Prostate gland (tissue), 2 donors: ENCODE measurements at regions not wholly inside any gene's neighbourhood (a gene's known extent, or its start where the extent isn't known, plus 50 kb on each side); places are given as distances from the start of the nearest gene placed in this dataset.

Source experiments
- DNase-seq: peaks from one replicate; pipeline ENCODE4 v3.0.0-alpha.2; 2019; ENCODE audit warnings: low spot score
- H3K27ac ChIP-seq, 2 donors: fragments of 200-600 bp; sonication (generic); 2 replicates each; pipeline ENCODE4 v1.5.1; 2017 to 2019
- H3K27me3 ChIP-seq: fragments of 200-600 bp; sonication (generic); replicated peaks from 2 replicates; pipeline ENCODE4 v1.5.1; 2019; ENCODE audit not compliant: insufficient read depth
- H3K36me3 ChIP-seq, 2 donors: fragments of 200-600 bp; sonication (generic); 1 replicate in 1 of 2; 2 replicates in 1 of 2; pipeline versions ENCODE4 v1.5.1 to v1.8.1; 2017 to 2019
- H3K4me1 ChIP-seq: fragments of 200-600 bp; sonication (generic); replicated peaks from 2 replicates; pipeline ENCODE4 v1.5.1; 2019
- H3K4me3 ChIP-seq, 2 donors: fragments of 200-600 bp; sonication (generic); 2 replicates each; pipeline ENCODE4 v1.5.1; 2017 to 2019
- H3K9me3 ChIP-seq: fragments of 200-600 bp; sonication (generic); 2 replicates; pipeline ENCODE4 v1.5.1; 2017
- POLR2A ChIP-seq: fragments of 450-650 bp; IDR thresholded peaks from one replicate; pipeline ENCODE4 v1.6.1; 2016; ENCODE audit warnings: antibody characterized with exemption, mild to moderate bottlenecking
- POLR2AphosphoS5 ChIP-seq: sonication (generic); formaldehyde crosslinking; IDR thresholded peaks from one replicate; pipeline ENCODE4 v1.6.1; 2017; ENCODE audit warnings: antibody characterized with exemption
- WGBS: methylation state at CpG from one replicate; pipeline ENCODE4 v1.1.5; 2018; 5-methylcytosine and 5-hydroxymethylcytosine counted together
- intact Hi-C: fragments of 100-400 bp; cut with DNase I; formaldehyde crosslinking; loops from one replicate; pipeline ENCODE4 v1.14.2; 2022
- TF ChIP-seq, protein P1 (sequence below), 4 experiments: fragments of 200-600 bp in 2 of 4; fragments of 450-650 bp in 2 of 4; sonication (generic) in 2 of 4; IDR thresholded peaks; 1 replicate in 3 of 4; 2 replicates in 1 of 4; pipeline ENCODE4 v1.5.1; 2016 to 2019; ENCODE audit warnings: antibody characterized with exemption in 4 of 4, mild to moderate bottlenecking in 2 of 4, moderate library complexity in 2 of 4

DNA sequence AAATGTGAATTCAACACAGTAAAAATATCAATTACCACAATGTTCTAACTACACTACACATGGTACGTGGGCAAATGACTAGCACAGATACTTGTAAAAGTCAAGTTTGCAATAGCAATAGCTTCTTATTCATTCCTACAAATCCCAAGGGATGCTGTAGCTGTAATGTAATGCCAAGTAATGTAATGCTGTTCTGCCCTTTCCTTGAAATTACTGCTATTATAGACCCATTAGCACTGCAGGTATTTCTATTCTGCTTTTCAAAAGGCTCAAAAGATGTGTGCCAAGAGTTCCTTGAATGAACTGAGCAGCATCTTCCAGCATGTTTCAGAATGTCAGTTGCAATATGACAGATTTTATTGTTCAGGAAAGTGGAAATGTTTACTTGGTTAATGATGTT lies 129.9 kb upstream of the BANK1 start:
- H3K9me3 ChIP-seq, result no peaks in the 10 kb centered on the region
- H3K36me3 ChIP-seq, result no peaks in the 10 kb centered on the region
- TF ChIP-seq POLR2AphosphoS5, result no peak
- no peak for TF ChIP-seq POLR2A
- TF ChIP-seq, protein P1, sequence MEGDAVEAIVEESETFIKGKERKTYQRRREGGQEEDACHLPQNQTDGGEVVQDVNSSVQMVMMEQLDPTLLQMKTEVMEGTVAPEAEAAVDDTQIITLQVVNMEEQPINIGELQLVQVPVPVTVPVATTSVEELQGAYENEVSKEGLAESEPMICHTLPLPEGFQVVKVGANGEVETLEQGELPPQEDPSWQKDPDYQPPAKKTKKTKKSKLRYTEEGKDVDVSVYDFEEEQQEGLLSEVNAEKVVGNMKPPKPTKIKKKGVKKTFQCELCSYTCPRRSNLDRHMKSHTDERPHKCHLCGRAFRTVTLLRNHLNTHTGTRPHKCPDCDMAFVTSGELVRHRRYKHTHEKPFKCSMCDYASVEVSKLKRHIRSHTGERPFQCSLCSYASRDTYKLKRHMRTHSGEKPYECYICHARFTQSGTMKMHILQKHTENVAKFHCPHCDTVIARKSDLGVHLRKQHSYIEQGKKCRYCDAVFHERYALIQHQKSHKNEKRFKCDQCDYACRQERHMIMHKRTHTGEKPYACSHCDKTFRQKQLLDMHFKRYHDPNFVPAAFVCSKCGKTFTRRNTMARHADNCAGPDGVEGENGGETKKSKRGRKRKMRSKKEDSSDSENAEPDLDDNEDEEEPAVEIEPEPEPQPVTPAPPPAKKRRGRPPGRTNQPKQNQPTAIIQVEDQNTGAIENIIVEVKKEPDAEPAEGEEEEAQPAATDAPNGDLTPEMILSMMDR (IDR thresholded peaks at IDR 0.05), result no peak
- H3K4me1 ChIP-seq, result no peaks in the 10 kb centered on the region
- no peak for DNase-seq
- H3K27me3 ChIP-seq, result no peaks in the 10 kb centered on the region
- no peak overlapping the region for H3K4me3 ChIP-seq
- WGBS, result 86% methylated on average over 1 of the region's 1 CpG
- no peak overlapping the region for H3K27ac ChIP-seq
- intact Hi-C loops, result no loop called here

DNA sequence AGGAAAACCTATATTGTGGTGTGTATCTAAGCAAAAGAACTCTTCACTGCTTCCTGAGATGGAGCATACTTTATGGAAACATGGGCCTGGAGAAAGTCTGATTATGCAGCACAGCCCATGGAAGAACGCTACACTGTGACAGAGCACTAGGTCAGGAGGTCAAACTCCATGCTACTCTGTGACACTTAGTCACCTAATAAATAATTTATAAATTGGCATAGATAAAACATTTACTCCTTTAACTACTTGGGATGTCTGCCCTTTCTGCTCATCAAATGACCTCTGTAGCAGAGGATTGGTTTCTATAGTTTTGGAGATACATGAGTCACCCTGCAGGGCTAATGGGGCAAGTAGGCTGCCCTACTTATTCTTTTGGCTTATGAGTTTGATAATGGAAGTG lies 134.7 kb upstream of the BANK1 start:
- H3K27ac ChIP-seq, result no peak overlapping the region
- 83% methylated on average over 1 of the region's 1 CpG for WGBS
- H3K9me3 ChIP-seq, result no peaks in the 10 kb centered on the region
- TF ChIP-seq POLR2AphosphoS5, result no peak
- no peak for TF ChIP-seq POLR2A
- TF ChIP-seq, protein P1 (IDR thresholded peaks at IDR 0.05), result no peak
- H3K4me3 ChIP-seq, result no peak overlapping the region
- H3K4me1 ChIP-seq, result no peaks in the 10 kb centered on the region
- no peaks in the 10 kb centered on the region for H3K27me3 ChIP-seq
- intact Hi-C loops, result no loop called here
- no peak for DNase-seq
- no peaks in the 10 kb centered on the region for H3K36me3 ChIP-seq

DNA sequence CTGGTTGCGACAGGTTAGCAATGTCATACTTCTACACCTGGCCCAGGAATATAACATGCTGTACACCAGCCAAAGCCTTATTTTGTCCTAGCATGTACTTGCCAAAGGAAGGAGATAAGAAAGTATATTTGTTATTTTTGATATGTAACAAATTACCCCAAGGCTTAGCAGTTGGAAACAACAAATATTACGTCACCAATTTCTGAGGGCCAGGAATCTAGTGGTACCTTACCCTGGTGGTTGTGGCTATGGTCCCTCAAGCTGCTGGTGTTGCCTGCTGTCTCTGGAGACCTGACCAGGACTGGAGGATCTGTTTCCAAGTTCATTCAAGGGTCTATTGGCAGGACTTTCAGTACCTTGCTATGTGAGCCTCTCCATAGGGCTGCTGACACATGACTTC lies 135.5 kb upstream of the BANK1 start:
- intact Hi-C loops, result no loop called here
- no peak overlapping the region for H3K27ac ChIP-seq
- no peaks in the 10 kb centered on the region for H3K36me3 ChIP-seq
- DNase-seq, result no peak
- H3K4me1 ChIP-seq, result no peaks in the 10 kb centered on the region
- WGBS, result 76% methylated on average over 2 of the region's 2 CpGs
- no peak overlapping the region for H3K4me3 ChIP-seq
- no peaks in the 10 kb centered on the region for H3K27me3 ChIP-seq
- TF ChIP-seq POLR2A, result no peak
- no peak for TF ChIP-seq POLR2AphosphoS5
- TF ChIP-seq, protein P1 (IDR thresholded peaks at IDR 0.05), result no peak
- no peaks in the 10 kb centered on the region for H3K9me3 ChIP-seq

DNA sequence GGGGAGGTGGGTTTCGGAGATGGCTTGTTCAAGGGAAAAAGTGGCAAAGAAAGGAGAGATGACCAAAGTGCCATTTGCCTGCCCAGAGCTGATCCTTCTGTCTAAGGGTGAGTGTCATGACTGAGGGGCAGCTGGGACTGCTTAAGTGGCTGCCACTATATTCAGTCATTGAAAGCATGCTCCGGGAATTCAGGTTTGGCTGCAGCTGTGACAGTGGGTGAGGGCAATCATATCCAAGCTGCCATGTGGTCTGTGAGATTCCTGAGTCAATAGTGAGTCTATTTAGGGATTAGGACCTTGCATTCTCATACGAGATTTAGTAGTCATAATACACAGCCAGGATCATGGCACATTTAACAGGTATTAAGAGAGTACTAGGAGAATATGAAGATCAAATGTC lies 138.8 kb upstream of the BANK1 start:
- 75% methylated on average over 3 of the region's 3 CpGs for WGBS

More for the DNA sequence above, 138.8 kb upstream of the BANK1 start:
- Histone ChIP-seq H3K9me3 (no peaks in the 10 kb centered on the region), H3K27ac (no peak overlapping the region), H3K4me1 (no peaks in the 10 kb centered on the region), H3K27me3 (no peaks in the 10 kb centered on the region), H3K36me3 (no peaks in the 10 kb centered on the region), H3K4me3 (no peak overlapping the region)
- no peak for DNase-seq
- TF ChIP-seq, protein P1 (IDR thresholded peaks at IDR 0.05), result no peak
- no peak for TF ChIP-seq POLR2A
- TF ChIP-seq POLR2AphosphoS5, result no peak
- intact Hi-C loops, result no loop called here
